GM21423 (cell line): ENCODE measurements at regions not wholly inside any gene's neighbourhood (a gene's known extent, or its start where the extent isn't known, plus 50 kb on each side); places are given as distances from the start of the nearest gene placed in this dataset.
"Not testable (repeated sequence)": the region's sequence is repeated elsewhere in the genome, so short reads cannot be mapped to it uniquely, and the experiment has no call there.

ENCODE experiments used
- ATAC-seq: cut with Tn5 transposase; IDR thresholded peaks from one replicate; pipeline ENCODE4 v1.9.1; 2021; ENCODE audit warnings: mild to moderate bottlenecking, moderate library complexity; ENCODE audit not compliant: unreplicated experiment

GRCh38 chr12:116327992-116328391 is 50.5 kb upstream of the MED13L start:
- not testable (repeated sequence) for ATAC-seq

- ATAC-seq = no peak
These were observed 54.4 kb upstream of the MED13L start for GRCh38 chr12:116331876-116332275.

- ATAC-seq = no peak
These were observed 55.4 kb upstream of the MED13L start for GRCh38 chr12:116332705-116333380.

- no peak for ATAC-seq
These were observed 55.9 kb upstream of the MED13L start for GRCh38 chr12:116333402-116333801.

GRCh38 chr12:116336542-116337065 is 59.1 kb upstream of the MED13L start:
- peak; percentile 84 for ATAC-seq

- no peak for ATAC-seq
These were observed 59.8 kb upstream of the MED13L start for GRCh38 chr12:116337312-116337711.

- ATAC-seq = no peak
These were observed 60.8 kb upstream of the MED13L start for GRCh38 chr12:116338064-116338846.

GRCh38 chr12:116339062-116339461 is 61.6 kb upstream of the MED13L start:
- ATAC-seq = no peak

- ATAC-seq = no peak
These were observed 62.4 kb upstream of the MED13L start for GRCh38 chr12:116339800-116340371.

GRCh38 chr12:116343331-116343884 is 65.9 kb upstream of the MED13L start:
- no peak for ATAC-seq

GRCh38 chr12:116346222-116346621 is 68.7 kb upstream of the MED13L start:
- ATAC-seq = no peak

- no peak for ATAC-seq
These were observed 69.2 kb upstream of the MED13L start for GRCh38 chr12:116346741-116347140.

- ATAC-seq = no peak
These were observed 69.8 kb upstream of the MED13L start for GRCh38 chr12:116347265-116347664.

GRCh38 chr12:116352315-116352835 is 74.9 kb upstream of the MED13L start:
- ATAC-seq = no peak

GRCh38 chr12:116353958-116354357 is 76.5 kb upstream of the MED13L start:
- ATAC-seq = no peak

- no peak for ATAC-seq
These were observed 77.0 kb upstream of the MED13L start for GRCh38 chr12:116354534-116354933.

- ATAC-seq = no peak
These were observed 77.7 kb upstream of the MED13L start for GRCh38 chr12:116354950-116355783.

GRCh38 chr12:116358536-116358892 is 81.0 kb upstream of the MED13L start:
- ATAC-seq = no peak

GRCh38 chr12:116358893-116359761 is 81.6 kb upstream of the MED13L start:
- ATAC-seq = peak; percentile 67
